ENCODE measurements at regions not wholly inside any gene's neighbourhood (a gene's known extent, or its start where the extent isn't known, plus 50 kb on each side); places are given as distances from the start of the nearest gene placed in this dataset.

DNA sequence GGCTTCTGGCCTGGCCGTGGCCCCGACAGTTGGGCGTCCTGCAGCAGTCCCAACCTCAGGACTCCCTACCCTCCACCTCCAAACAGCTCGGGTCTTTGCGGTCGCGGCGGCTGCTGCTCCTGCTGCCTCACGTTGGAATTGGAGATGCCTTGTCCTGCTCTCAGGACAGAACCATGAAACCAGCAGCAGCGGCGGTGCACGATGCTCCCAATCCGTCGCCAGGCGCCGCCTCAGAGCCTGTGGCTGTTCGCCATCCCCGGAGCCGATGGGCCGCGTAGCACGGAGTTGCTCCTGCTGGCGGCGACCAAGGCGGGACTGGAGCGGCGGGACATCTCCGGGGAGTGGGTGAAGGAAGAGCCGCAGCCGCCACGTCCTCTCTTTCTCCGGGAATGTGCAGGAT lies 1965.9 kb downstream of the TP53TG3F start:
- peaks cover 65% of the 10 kb centered on the region; the same call in 1 of the 2 replicates for H3K9me3 ChIP-seq (ENCODE audit: control insufficient read depth, insufficient read depth, low read depth, low read length)
- H3K27ac ChIP-seq (ENCODE audit: low read depth, low read length), result no peak overlapping the region
- H3K27me3 ChIP-seq (ENCODE audit: control insufficient read depth, insufficient read depth, low read length), result no peaks in the 10 kb centered on the region; the same call in 1 of the 2 replicates

DNA sequence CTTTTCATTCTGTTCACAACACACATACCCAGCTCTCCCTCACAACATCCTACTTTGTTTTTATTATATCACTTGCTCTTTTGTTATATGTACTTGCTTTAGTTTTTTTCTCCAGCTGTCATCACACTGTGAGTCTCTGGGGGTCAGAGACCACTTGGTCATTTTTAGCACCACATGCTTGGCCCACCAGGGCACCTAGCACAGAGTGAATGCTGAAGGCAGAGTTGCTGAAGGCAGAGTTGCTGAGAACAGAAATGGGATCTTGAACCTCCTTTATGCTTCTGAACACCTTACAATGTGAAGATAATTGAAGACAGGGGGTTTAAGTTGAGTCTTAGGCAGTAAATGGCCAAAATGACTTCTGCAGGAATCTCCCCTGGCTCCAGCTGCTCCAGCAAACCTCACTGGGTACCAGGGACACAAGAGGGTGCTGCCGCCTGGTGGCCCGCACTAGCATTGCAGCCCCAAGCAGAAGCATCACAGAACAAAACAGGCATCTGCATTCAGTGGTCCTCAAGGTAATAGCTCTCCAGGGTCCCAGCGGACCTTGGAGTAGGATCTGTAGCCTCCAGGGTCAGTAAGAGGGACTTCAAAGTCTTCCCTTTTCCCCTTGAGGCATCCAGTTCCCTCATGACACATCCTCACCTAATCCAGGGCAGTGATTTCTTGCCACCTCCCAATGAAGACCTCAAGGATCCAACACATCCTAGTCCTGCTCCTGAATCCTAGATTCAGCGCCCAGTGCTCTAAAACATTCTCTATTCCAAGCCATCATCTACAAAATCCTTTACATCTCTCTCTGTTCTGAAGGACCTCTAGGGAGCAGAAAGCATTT lies 1972.6 kb downstream of the TP53TG3F start:
- Histone ChIP-seq H3K4me1 (ENCODE audit: control insufficient read depth, insufficient read depth, low read length) (no peaks in the 10 kb centered on the region), H3K4me3 (ENCODE audit: low read depth, low read length) (no peak overlapping the region), H3K9ac (ENCODE audit: low read length) (no peak overlapping the region), H3K27me3 (ENCODE audit: control insufficient read depth, insufficient read depth, low read length) (no peaks in the 10 kb centered on the region; the same call in 1 of the 2 replicates), H3K27ac (ENCODE audit: low read depth, low read length) (no peak overlapping the region), H3K9me3 (ENCODE audit: control insufficient read depth, insufficient read depth, low read depth, low read length) (peaks cover 69% of the 10 kb centered on the region; the same call in 1 of the 2 replicates), H3K36me3 (ENCODE audit: control insufficient read depth, insufficient read depth, low read length) (no peaks in the 10 kb centered on the region)

More for the DNA sequence above, 1965.9 kb downstream of the TP53TG3F start:
- Histone ChIP-seq H3K4me3 (ENCODE audit: low read depth, low read length) (no peak overlapping the region), H3K9ac (ENCODE audit: low read length) (no peak overlapping the region), H3K36me3 (ENCODE audit: control insufficient read depth, insufficient read depth, low read length) (no peaks in the 10 kb centered on the region), H3K4me1 (ENCODE audit: control insufficient read depth, insufficient read depth, low read length) (no peaks in the 10 kb centered on the region)

DNA sequence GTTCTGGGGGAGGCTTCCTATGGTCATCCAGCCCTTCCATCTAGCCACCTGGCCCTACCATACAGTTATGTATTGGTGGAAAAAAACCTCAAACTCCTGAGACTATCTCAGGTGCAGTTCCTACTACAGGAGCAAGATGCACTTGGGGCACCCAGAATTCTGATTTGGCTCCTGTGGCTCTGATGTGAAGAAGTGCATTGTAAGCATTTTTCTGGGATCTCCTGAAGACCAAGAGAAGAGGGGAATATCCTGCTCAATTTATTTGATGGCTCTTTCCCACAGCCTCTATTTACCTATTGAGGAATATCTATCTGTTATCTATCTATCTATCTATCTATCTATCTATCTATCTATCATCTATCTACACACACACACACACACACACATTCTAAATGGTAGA lies 1981.5 kb downstream of the TP53TG3F start:
- Histone ChIP-seq H3K4me1 (ENCODE audit: control insufficient read depth, insufficient read depth, low read length) (no peaks in the 10 kb centered on the region), H3K9me3 (ENCODE audit: control insufficient read depth, insufficient read depth, low read depth, low read length) (peaks cover 81% of the 10 kb centered on the region), H3K36me3 (ENCODE audit: control insufficient read depth, insufficient read depth, low read length) (no peaks in the 10 kb centered on the region), H3K4me3 (ENCODE audit: low read depth, low read length) (no peak overlapping the region), H3K9ac (ENCODE audit: low read length) (no peak overlapping the region), H3K27ac (ENCODE audit: low read depth, low read length) (no peak overlapping the region), H3K27me3 (ENCODE audit: control insufficient read depth, insufficient read depth, low read length) (no peaks in the 10 kb centered on the region)

DNA sequence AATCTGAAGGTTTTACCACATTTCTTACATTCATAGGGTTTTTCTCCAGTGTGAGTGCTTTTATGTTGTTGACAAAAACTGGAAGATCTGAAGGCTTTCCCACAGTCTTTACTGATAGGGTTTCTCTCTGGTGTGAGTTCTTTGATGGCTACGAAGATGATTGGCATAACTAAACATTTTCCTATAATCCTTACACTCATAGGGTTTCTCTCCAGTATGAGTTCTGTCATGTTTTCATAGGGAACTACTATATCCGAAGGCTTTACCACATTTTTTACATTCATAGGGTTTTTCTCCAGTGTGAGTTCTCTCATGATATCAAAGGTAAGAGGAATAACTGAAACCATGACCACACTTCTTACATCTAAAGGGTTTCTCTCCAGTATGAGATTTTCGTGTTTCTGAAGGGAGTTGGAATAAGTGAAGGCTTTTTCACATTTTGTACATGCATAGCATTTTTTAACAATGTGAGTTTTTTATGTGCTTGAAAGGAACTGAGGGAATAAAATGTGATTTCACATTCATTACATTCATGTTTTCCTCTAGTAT lies 1987.7 kb downstream of the TP53TG3F start:
- H3K9ac ChIP-seq (ENCODE audit: low read length), result no peak overlapping the region
- H3K9me3 ChIP-seq (ENCODE audit: control insufficient read depth, insufficient read depth, low read depth, low read length), result peaks cover 94% of the 10 kb centered on the region
- no peaks in the 10 kb centered on the region for H3K4me1 ChIP-seq (ENCODE audit: control insufficient read depth, insufficient read depth, low read length)
- H3K27ac ChIP-seq (ENCODE audit: low read depth, low read length), result no peak overlapping the region
- H3K4me3 ChIP-seq (ENCODE audit: low read depth, low read length), result no peak overlapping the region
- no peaks in the 10 kb centered on the region for H3K36me3 ChIP-seq (ENCODE audit: control insufficient read depth, insufficient read depth, low read length)
- H3K27me3 ChIP-seq (ENCODE audit: control insufficient read depth, insufficient read depth, low read length), result no peaks in the 10 kb centered on the region

DNA sequence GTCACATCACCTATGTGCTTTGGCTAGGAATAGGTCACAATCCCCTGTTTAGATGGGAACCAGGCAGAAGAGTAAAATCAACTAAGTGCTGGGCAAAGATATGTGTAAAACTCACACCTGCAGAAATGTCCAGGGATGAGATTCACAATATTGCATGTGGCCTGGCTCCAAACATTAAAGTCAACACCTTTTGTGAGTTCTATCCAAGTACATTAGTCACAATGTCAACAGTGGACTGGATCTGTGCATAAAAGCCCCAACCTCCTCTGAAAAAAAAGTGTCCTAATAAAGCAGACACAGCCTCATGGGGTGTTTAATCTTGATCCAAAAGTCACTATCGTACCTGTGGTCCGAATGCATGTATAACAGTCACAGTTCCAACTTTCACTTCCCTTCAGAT lies 1990.3 kb downstream of the TP53TG3F start:
- Histone ChIP-seq H3K27ac (ENCODE audit: low read depth, low read length) (no peak overlapping the region), H3K4me3 (ENCODE audit: low read depth, low read length) (no peak overlapping the region), H3K27me3 (ENCODE audit: control insufficient read depth, insufficient read depth, low read length) (no peaks in the 10 kb centered on the region), H3K36me3 (ENCODE audit: control insufficient read depth, insufficient read depth, low read length) (no peaks in the 10 kb centered on the region), H3K4me1 (ENCODE audit: control insufficient read depth, insufficient read depth, low read length) (no peaks in the 10 kb centered on the region), H3K9ac (ENCODE audit: low read length) (no peak overlapping the region), H3K9me3 (ENCODE audit: control insufficient read depth, insufficient read depth, low read depth, low read length) (peaks cover 95% of the 10 kb centered on the region)

DNA sequence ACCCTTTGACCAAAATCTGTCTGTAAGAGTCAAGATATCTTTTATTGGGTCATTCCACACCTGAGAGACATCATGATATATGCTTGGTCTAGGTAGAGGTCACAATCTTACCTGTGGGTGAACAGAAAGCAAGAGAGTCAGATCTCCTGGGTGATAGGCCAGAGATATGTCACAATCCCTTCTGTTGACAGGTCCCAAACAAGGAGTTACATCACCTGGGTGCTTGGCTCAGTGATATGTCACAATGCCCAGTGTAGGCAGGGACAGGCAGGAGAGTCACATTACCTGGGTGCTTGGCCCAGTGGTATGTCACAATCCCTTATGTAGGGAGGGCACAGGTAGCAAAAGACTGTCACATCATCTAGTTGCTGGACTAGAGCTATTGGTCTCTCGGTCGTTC lies 1991.2 kb downstream of the TP53TG3F start:
- no peak overlapping the region for H3K27ac ChIP-seq (ENCODE audit: low read depth, low read length)
- no peak overlapping the region for H3K4me3 ChIP-seq (ENCODE audit: low read depth, low read length)

DNA sequence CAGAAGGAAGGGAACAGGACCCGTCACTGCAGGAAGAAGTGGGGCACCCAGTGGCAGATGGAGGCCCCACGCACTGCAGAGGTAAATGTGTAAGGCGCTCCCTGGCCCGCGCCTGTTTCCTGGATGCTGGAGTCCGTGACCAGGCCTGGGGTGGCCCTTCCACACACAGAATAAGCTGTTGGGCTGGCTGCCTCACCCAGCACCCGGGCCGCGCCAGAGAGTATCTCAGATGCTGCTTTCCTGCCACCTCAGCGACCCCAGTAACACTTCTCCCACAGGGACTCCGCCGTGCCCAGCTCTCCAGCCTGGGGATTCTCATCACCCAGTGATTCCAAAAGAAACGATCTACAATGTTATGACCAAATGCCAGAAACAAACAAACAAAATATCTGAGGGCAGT lies 1993.1 kb downstream of the TP53TG3F start:
- no peaks in the 10 kb centered on the region for H3K27me3 ChIP-seq (ENCODE audit: control insufficient read depth, insufficient read depth, low read length)
- peaks cover 100% of the 10 kb centered on the region for H3K9me3 ChIP-seq (ENCODE audit: control insufficient read depth, insufficient read depth, low read depth, low read length)
- H3K4me1 ChIP-seq (ENCODE audit: control insufficient read depth, insufficient read depth, low read length), result no peaks in the 10 kb centered on the region
- no peaks in the 10 kb centered on the region for H3K36me3 ChIP-seq (ENCODE audit: control insufficient read depth, insufficient read depth, low read length)
- H3K9ac ChIP-seq (ENCODE audit: low read length), result no peak overlapping the region
- no peak overlapping the region for H3K27ac ChIP-seq (ENCODE audit: low read depth, low read length)
- H3K4me3 ChIP-seq (ENCODE audit: low read depth, low read length), result no peak overlapping the region

More for the DNA sequence above, 1991.2 kb downstream of the TP53TG3F start:
- H3K9me3 ChIP-seq (ENCODE audit: control insufficient read depth, insufficient read depth, low read depth, low read length), result peaks cover 96% of the 10 kb centered on the region
- no peak overlapping the region for H3K9ac ChIP-seq (ENCODE audit: low read length)
- H3K4me1 ChIP-seq (ENCODE audit: control insufficient read depth, insufficient read depth, low read length), result no peaks in the 10 kb centered on the region
- H3K36me3 ChIP-seq (ENCODE audit: control insufficient read depth, insufficient read depth, low read length), result no peaks in the 10 kb centered on the region
- no peaks in the 10 kb centered on the region for H3K27me3 ChIP-seq (ENCODE audit: control insufficient read depth, insufficient read depth, low read length)

DNA sequence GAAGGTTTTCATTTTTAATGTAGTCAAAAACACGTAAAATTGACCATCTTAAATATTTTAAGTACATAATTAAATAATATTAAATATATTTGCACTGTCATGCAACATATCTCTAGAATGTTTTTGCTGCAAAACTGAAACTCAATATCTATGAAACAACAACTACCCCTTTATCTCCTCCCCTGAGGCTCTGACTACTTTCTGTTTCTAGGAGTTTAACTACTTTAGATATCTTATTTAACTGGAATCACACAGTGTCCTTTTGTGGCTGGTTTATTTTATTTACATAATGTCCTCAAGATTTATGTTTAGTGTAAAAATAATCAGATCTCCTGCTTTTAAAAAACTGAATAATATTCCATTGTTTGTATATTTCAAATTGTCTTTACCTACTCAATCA lies 2003.9 kb downstream of the TP53TG3F start:
- Histone ChIP-seq H3K4me3 (ENCODE audit: low read depth, low read length) (no peak overlapping the region), H3K36me3 (ENCODE audit: control insufficient read depth, insufficient read depth, low read length) (no peaks in the 10 kb centered on the region), H3K27me3 (ENCODE audit: control insufficient read depth, insufficient read depth, low read length) (no peaks in the 10 kb centered on the region), H3K9me3 (ENCODE audit: control insufficient read depth, insufficient read depth, low read depth, low read length) (peaks cover 65% of the 10 kb centered on the region), H3K9ac (ENCODE audit: low read length) (no peak overlapping the region), H3K27ac (ENCODE audit: low read depth, low read length) (no peak overlapping the region), H3K4me1 (ENCODE audit: control insufficient read depth, insufficient read depth, low read length) (no peaks in the 10 kb centered on the region)

DNA sequence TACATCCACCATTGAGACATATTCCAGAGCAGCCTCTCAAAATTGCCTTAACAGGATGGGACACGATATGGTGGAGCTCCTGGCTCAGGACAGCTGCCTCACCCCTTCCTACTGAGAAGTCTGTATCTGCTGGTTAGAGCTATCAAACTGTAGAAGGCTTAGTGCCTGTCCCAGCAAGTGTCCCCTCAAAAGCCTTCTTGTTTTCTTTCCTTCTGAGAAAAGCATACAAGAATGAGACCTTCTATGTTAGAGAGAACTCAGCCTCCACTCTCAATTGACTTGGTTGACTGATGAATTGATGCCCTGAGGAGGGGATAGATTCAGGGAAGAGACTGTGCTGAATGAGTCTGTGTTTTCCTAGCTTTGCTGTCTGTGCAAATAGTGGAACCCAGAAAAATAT lies 2020.9 kb downstream of the TP53TG3F start:
- Histone ChIP-seq H3K9me3 (ENCODE audit: control insufficient read depth, insufficient read depth, low read depth, low read length) (peaks cover 52% of the 10 kb centered on the region; the same call in 1 of the 2 replicates), H3K36me3 (ENCODE audit: control insufficient read depth, insufficient read depth, low read length) (no peaks in the 10 kb centered on the region), H3K4me3 (ENCODE audit: low read depth, low read length) (no peak overlapping the region), H3K9ac (ENCODE audit: low read length) (no peak overlapping the region), H3K27ac (ENCODE audit: low read depth, low read length) (no peak overlapping the region), H3K27me3 (ENCODE audit: control insufficient read depth, insufficient read depth, low read length) (no peaks in the 10 kb centered on the region), H3K4me1 (ENCODE audit: control insufficient read depth, insufficient read depth, low read length) (no peaks in the 10 kb centered on the region)

DNA sequence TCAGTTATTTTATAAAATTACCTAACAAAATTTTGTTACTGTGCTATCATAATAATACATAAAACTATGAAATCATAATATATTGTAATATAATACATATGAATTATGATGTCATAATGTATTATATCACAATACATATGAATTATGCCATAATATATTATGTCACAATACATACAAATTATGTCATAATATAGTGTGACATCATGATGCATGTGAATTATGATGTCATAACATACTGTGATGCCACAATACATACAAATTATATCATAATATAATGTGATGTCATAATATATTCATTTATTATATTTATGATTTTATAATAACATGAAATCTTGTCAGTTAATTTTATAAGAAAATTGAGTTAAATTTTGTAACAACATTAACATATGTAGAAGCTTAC lies 2021.6 kb downstream of the TP53TG3F start:
- H3K9ac ChIP-seq (ENCODE audit: low read length), result no peak overlapping the region
- no peak overlapping the region for H3K4me3 ChIP-seq (ENCODE audit: low read depth, low read length)
- no peak overlapping the region for H3K27ac ChIP-seq (ENCODE audit: low read depth, low read length)
- peaks cover 52% of the 10 kb centered on the region; the same call in 1 of the 2 replicates for H3K9me3 ChIP-seq (ENCODE audit: control insufficient read depth, insufficient read depth, low read depth, low read length)
- no peaks in the 10 kb centered on the region for H3K4me1 ChIP-seq (ENCODE audit: control insufficient read depth, insufficient read depth, low read length)
- no peaks in the 10 kb centered on the region for H3K36me3 ChIP-seq (ENCODE audit: control insufficient read depth, insufficient read depth, low read length)
- no peaks in the 10 kb centered on the region for H3K27me3 ChIP-seq (ENCODE audit: control insufficient read depth, insufficient read depth, low read length)

DNA sequence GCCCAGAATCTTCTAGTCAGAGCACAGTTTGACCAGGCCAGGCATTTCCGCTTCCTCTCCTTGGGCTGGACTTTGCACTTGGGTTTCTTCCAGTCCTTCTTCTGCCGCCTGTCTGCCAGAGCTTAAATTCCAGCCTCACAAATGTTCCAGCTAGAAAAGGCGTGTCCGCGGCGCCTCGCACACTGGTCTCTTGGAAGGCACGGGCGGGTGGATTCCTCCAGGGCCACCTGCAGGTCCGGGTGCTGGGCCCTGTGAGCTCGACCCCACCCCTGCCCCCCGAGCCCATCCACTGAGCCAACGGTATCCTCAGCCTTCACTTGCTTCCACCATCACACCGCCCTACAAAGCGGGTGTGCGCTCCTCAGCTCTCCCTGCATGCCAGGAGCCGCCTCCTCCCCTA lies 2026.5 kb downstream of the TP53TG3F start:
- H3K27me3 ChIP-seq (ENCODE audit: control insufficient read depth, insufficient read depth, low read length), result no peaks in the 10 kb centered on the region; the same call in 1 of the 2 replicates
- H3K36me3 ChIP-seq (ENCODE audit: control insufficient read depth, insufficient read depth, low read length), result no peaks in the 10 kb centered on the region
- H3K9me3 ChIP-seq (ENCODE audit: control insufficient read depth, insufficient read depth, low read depth, low read length), result peaks cover 48% of the 10 kb centered on the region; the same call in 1 of the 2 replicates
- no peak overlapping the region for H3K9ac ChIP-seq (ENCODE audit: low read length)
- H3K27ac ChIP-seq (ENCODE audit: low read depth, low read length), result no peak overlapping the region
- no peaks in the 10 kb centered on the region for H3K4me1 ChIP-seq (ENCODE audit: control insufficient read depth, insufficient read depth, low read length)
- no peak overlapping the region for H3K4me3 ChIP-seq (ENCODE audit: low read depth, low read length)

Measured in HUES6 (cell line).